HepG2 (cell line): ENCODE measurements at regions not wholly inside any gene's neighbourhood (a gene's known extent, or its start where the extent isn't known, plus 50 kb on each side); places are given as distances from the start of the nearest gene placed in this dataset.

Experiments used
- CHD2 ChIP-seq: IDR thresholded peaks from 2 replicates; pipeline ENCODE4 v1.6.1; 2011; ENCODE audit warnings: low read depth, low read length, improper control_type of control experiment
- HIVEP1 ChIP-seq: sonication (generic); formaldehyde crosslinking; IDR thresholded peaks from 2 replicates; pipeline ENCODE4 v1.4.0; 2020; ENCODE audit warnings: mild to moderate bottlenecking, missing genetic modification reagents
- HNRNPL ChIP-seq: fragments of 200-400 bp; formaldehyde crosslinking; IDR thresholded peaks from 2 replicates; pipeline ENCODE4 v1.6.1; 2017; ENCODE audit warnings: mild to moderate bottlenecking, low read depth, low read length
- HOMEZ ChIP-seq: IDR thresholded peaks from 2 replicates; pipeline ENCODE4 v1.6.1; 2016; ENCODE audit warnings: low read depth
- KAT8 ChIP-seq: IDR thresholded peaks from 2 replicates; pipeline ENCODE4 v1.6.1; 2016; ENCODE audit warnings: missing genetic modification reagents, missing compliant biosample characterization
- NR1H2 ChIP-seq: sonication (generic); formaldehyde crosslinking; IDR thresholded peaks from 2 replicates; pipeline ENCODE4 v1.8.1; 2022; ENCODE audit warnings: low read depth, missing genetic modification reagents, borderline replicate concordance
- ZBTB44 ChIP-seq: sonication (generic); formaldehyde crosslinking; IDR thresholded peaks from 2 replicates; pipeline ENCODE4 v1.4.0; 2020; ENCODE audit warnings: missing genetic modification reagents

- no peak for TF ChIP-seq HIVEP1 (CRISPR knock-in tag)
- no peak for TF ChIP-seq HNRNPL
- no peak for TF ChIP-seq CHD2
- no peak for TF ChIP-seq HOMEZ (CRISPR knock-in tag)
- no peak for TF ChIP-seq KAT8 (CRISPR knock-in tag)
- TF ChIP-seq NR1H2, result no peak
- TF ChIP-seq ZBTB44 (CRISPR knock-in tag), result no peak
These were observed 408.4 kb downstream of the PLOD2 start for GRCh38 chr3:145752576-145752975.
